Stimulated activated CD8-positive, alpha-beta memory T cell treated with anti-CD3 and anti-CD28 coated beads, Interleukin-4, amount 100 ng/mL, for 48 hours (primary cell): ENCODE measurements at regions not wholly inside any gene's neighbourhood (a gene's known extent, or its start where the extent isn't known, plus 50 kb on each side); places are given as distances from the start of the nearest gene placed in this dataset.
"Not testable (repeated sequence)": the region's sequence is repeated elsewhere in the genome, so short reads cannot be mapped to it uniquely, and the experiment has no call there.

Experiments
- DNase-seq: peaks from one replicate; pipeline ENCODE4 v3.0.0-alpha.2; 2020

- no peak for DNase-seq
These were observed 513.3 kb upstream of the CCDC196 start for GRCh38 chr14:65972891-65973290.

GRCh38 chr14:65975865-65976264 lies 510.3 kb upstream of the CCDC196 start:
- DNase-seq: no peak

- DNase-seq: no peak
These were observed 509.3 kb upstream of the CCDC196 start for GRCh38 chr14:65976761-65977404.

GRCh38 chr14:65981192-65981843 lies 504.9 kb upstream of the CCDC196 start:
- no peak for DNase-seq

- no peak for DNase-seq
These were observed 500.1 kb upstream of the CCDC196 start for GRCh38 chr14:65986041-65986440.

- DNase-seq: no peak
These were observed 496.2 kb upstream of the CCDC196 start for GRCh38 chr14:65989981-65990380.

GRCh38 chr14:65991104-65991503 lies 495.1 kb upstream of the CCDC196 start:
- no peak for DNase-seq

- DNase-seq: not testable (repeated sequence)
These were observed 494.2 kb upstream of the CCDC196 start for GRCh38 chr14:65991935-65992334.

GRCh38 chr14:65993103-65993502 lies 493.1 kb upstream of the CCDC196 start:
- DNase-seq: no peak

GRCh38 chr14:65993996-65994395 lies 492.2 kb upstream of the CCDC196 start:
- no peak for DNase-seq

- DNase-seq: no peak
These were observed 488.8 kb upstream of the CCDC196 start for GRCh38 chr14:65997347-65997746.

GRCh38 chr14:65999865-66000264 lies 486.3 kb upstream of the CCDC196 start:
- DNase-seq: no peak

GRCh38 chr14:66000766-66001165 lies 485.4 kb upstream of the CCDC196 start:
- no peak for DNase-seq

- no peak for DNase-seq
These were observed 484.8 kb upstream of the CCDC196 start for GRCh38 chr14:66001356-66001755.

- no peak for DNase-seq
These were observed 483.0 kb upstream of the CCDC196 start for GRCh38 chr14:66003082-66003730.

GRCh38 chr14:66005900-66006434 lies 480.2 kb upstream of the CCDC196 start:
- no peak for DNase-seq

- DNase-seq: no peak
These were observed 477.5 kb upstream of the CCDC196 start for GRCh38 chr14:66008631-66009030.

GRCh38 chr14:66009089-66009488 lies 477.1 kb upstream of the CCDC196 start:
- DNase-seq: no peak

- DNase-seq: no peak
These were observed 475.5 kb upstream of the CCDC196 start for GRCh38 chr14:66010695-66011094.

GRCh38 chr14:66011855-66012254 lies 474.3 kb upstream of the CCDC196 start:
- no peak for DNase-seq

GRCh38 chr14:66013607-66014006 lies 472.6 kb upstream of the CCDC196 start:
- DNase-seq: not testable (repeated sequence)

GRCh38 chr14:66015071-66015780 lies 470.9 kb upstream of the CCDC196 start:
- DNase-seq: no peak

- DNase-seq: no peak
These were observed 468.2 kb upstream of the CCDC196 start for GRCh38 chr14:66017927-66018326.
